Keratinocyte (primary cell): ENCODE measurements at regions not wholly inside any gene's neighbourhood (a gene's known extent, or its start where the extent isn't known, plus 50 kb on each side); places are given as distances from the start of the nearest gene placed in this dataset.

Experiments used
- EZH2 ChIP-seq: IDR thresholded peaks from one replicate; pipeline ENCODE4 v1.6.1; 2012; ENCODE audit warnings: inconsistent platforms, mild to moderate bottlenecking, low read length, moderate library complexity
- TF ChIP-seq, protein P1 (sequence below), 3 experiments: IDR thresholded peaks in 1 of 3; conservative IDR thresholded peaks in 1 of 3; optimal IDR thresholded peaks in 1 of 3; 2 replicates in 2 of 3; 3 replicates in 1 of 3; pipeline versions ENCODE3 to v1.5.1; 2011; ENCODE audit warnings: low read length in 3 of 3, mild to moderate bottlenecking in 3 of 3, moderate library complexity in 2 of 3, control low read depth in 1 of 3, inconsistent platforms in 1 of 3; ENCODE audit not compliant: insufficient read depth in 2 of 3; ENCODE audit errors: extremely low read depth in 1 of 3

DNA sequence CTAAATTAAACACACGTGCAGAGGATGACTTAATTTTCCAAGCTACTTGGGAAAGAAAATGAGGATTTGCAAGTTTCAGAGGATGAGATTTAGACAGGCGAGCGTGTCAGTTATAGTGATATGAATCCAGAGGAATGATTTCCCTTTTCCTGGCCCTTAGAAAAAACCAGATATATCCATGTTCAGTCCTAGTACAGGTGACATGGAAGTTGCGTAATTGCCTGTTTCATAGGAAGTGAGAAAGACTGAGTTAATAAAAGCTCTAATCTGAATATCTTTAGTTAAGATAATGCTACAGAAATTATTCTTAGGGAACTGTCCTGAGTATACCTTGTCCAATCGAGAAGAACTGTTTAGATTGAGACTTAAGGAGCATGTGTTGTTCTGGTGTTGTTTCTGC lies 490.5 kb downstream of the ZNF385D start:
- TF ChIP-seq, protein P1, sequence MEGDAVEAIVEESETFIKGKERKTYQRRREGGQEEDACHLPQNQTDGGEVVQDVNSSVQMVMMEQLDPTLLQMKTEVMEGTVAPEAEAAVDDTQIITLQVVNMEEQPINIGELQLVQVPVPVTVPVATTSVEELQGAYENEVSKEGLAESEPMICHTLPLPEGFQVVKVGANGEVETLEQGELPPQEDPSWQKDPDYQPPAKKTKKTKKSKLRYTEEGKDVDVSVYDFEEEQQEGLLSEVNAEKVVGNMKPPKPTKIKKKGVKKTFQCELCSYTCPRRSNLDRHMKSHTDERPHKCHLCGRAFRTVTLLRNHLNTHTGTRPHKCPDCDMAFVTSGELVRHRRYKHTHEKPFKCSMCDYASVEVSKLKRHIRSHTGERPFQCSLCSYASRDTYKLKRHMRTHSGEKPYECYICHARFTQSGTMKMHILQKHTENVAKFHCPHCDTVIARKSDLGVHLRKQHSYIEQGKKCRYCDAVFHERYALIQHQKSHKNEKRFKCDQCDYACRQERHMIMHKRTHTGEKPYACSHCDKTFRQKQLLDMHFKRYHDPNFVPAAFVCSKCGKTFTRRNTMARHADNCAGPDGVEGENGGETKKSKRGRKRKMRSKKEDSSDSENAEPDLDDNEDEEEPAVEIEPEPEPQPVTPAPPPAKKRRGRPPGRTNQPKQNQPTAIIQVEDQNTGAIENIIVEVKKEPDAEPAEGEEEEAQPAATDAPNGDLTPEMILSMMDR (optimal IDR thresholded peaks at IDR 0.05 in 1 of 3, IDR thresholded peaks at IDR 0.05 in 1 of 3, conservative IDR thresholded peaks at IDR 0.05 in 1 of 3; ENCODE audit: extremely low read depth in 1 of 3, insufficient read depth in 2 of 3, low read length in 3 of 3), result no peak
- no peak for TF ChIP-seq EZH2
